PC-9 (cell line): ENCODE measurements at regions not wholly inside any gene's neighbourhood (a gene's known extent, or its start where the extent isn't known, plus 50 kb on each side); places are given as distances from the start of the nearest gene placed in this dataset.

Experiments used
- BruUV-seq: library from RNA; stranded (reverse); fragments of 400-500 nt; replicated peaks from 2 replicates; lab custom pipeline; 2021; lab: Mats Ljungman, UMichigan
- CTCF ChIA-PET: fragments of 300-600 bp; sonication (Branson Sonifier 250); formaldehyde crosslinking; loops from one replicate; lab custom pipeline; 2022; ENCODE audit warnings: antibody characterized with exemption; lab: Charles Lee
- POLR2A ChIA-PET: fragments of 300-600 bp; sonication (Branson Sonifier 250); formaldehyde crosslinking; loops from one replicate; lab custom pipeline; 2022; ENCODE audit warnings: antibody characterized with exemption; ENCODE audit not compliant: unreplicated experiment; lab: Charles Lee
- DNase-seq, 2 experiments: peaks; one replicate each; pipeline versions ENCODE4 v3.0.0 to v3.0.0-alpha.2; 2015 to 2022; ENCODE audit warnings: mixed read lengths in 1 of 2
- H2AFZ ChIP-seq: fragments of 200-600 bp; sonication (generic); 2 replicates; pipeline ENCODE4 v1.8.1; 2017; ENCODE audit warnings: antibody characterized with exemption
- H3F3A ChIP-seq: fragments of 200-600 bp; sonication (generic); 2 replicates; pipeline ENCODE4 v1.8.1; 2017; ENCODE audit warnings: antibody characterized with exemption, mild to moderate bottlenecking, low read depth; ENCODE audit not compliant: insufficient read depth
- H3K27ac ChIP-seq: fragments of 200-600 bp; sonication (generic); 2 replicates; pipeline ENCODE4 v1.6.1; 2016; ENCODE audit warnings: mixed run types
- H3K27me3 ChIP-seq: fragments of 200-600 bp; sonication (generic); 2 replicates; pipeline ENCODE4 v1.6.1; 2016; ENCODE audit warnings: low read depth, mixed run types; ENCODE audit not compliant: insufficient read depth
- H3K36me3 ChIP-seq: fragments of 200-600 bp; sonication (generic); 2 replicates; pipeline ENCODE4 v1.6.1; 2016; ENCODE audit warnings: low read depth, mixed run types
- H3K4me1 ChIP-seq: fragments of 200-600 bp; sonication (generic); replicated peaks from 2 replicates; pipeline ENCODE4 v1.6.1; 2016; ENCODE audit warnings: mixed run types; ENCODE audit not compliant: insufficient read depth
- H3K4me2 ChIP-seq: fragments of 200-600 bp; sonication (generic); 2 replicates; pipeline ENCODE4 v1.6.1; 2017; ENCODE audit warnings: mixed run types
- H3K4me3 ChIP-seq: fragments of 200-600 bp; sonication (generic); 2 replicates; pipeline ENCODE4 v1.6.1; 2016; ENCODE audit warnings: mixed run types
- H3K79me2 ChIP-seq: fragments of 200-600 bp; sonication (generic); 2 replicates; pipeline ENCODE4 v1.6.1; 2017; ENCODE audit warnings: low read depth, mixed run types
- H3K9me2 ChIP-seq: fragments of 200-600 bp; sonication (generic); 2 replicates; pipeline ENCODE4 v1.8.1; 2017; ENCODE audit warnings: mild to moderate bottlenecking; ENCODE audit not compliant: insufficient read depth
- H3K9me3 ChIP-seq: fragments of 200-600 bp; sonication (generic); 2 replicates; pipeline ENCODE4 v1.8.1; 2016; ENCODE audit warnings: low read depth; ENCODE audit not compliant: insufficient read depth
- H4K20me1 ChIP-seq: fragments of 200-600 bp; sonication (generic); 2 replicates; pipeline ENCODE4 v1.8.1; 2017; ENCODE audit not compliant: insufficient read depth
- CTCF ChIP-seq: fragments of 200-600 bp; sonication (generic); conservative IDR thresholded peaks from 2 replicates; pipeline ENCODE4 v1.6.1; 2017; ENCODE audit warnings: mixed run types, antibody characterized with exemption, mild to moderate bottlenecking, moderate library complexity
- EZH2 ChIP-seq: fragments of 200-600 bp; sonication (generic); IDR thresholded peaks from 2 replicates; pipeline ENCODE4 v1.8.0; 2017; ENCODE audit warnings: antibody characterized with exemption, low read depth
- intact Hi-C: fragments of 100-400 bp; cut with micrococcal nuclease; formaldehyde crosslinking; loops from one replicate; pipeline ENCODE4 v1.10.0; 2022; ENCODE audit not compliant: unreplicated experiment

GRCh38 chr3:165395188-165395587 is 199.0 kb upstream of the SLITRK3 start:
- no peak overlapping the region for H3K4me3 ChIP-seq
- H3F3A ChIP-seq, result no peaks in the 10 kb centered on the region
- no peak overlapping the region for H3K27ac ChIP-seq
- ChIA-PET POLR2A (no interaction called here), CTCF (no interaction called here)
- H4K20me1 ChIP-seq, result no peaks in the 10 kb centered on the region
- intact Hi-C loops, result no loop called here
- H3K36me3 ChIP-seq, result no peaks in the 10 kb centered on the region
- no peaks in the 10 kb centered on the region for H3K4me1 ChIP-seq
- BruUV-seq, result no TSS peak
- no peak for DNase-seq
- no peaks in the 10 kb centered on the region for H3K9me3 ChIP-seq
- no peak for TF ChIP-seq EZH2
- TF ChIP-seq CTCF, result no peak
- no peak overlapping the region for H3K4me2 ChIP-seq
- H3K9me2 ChIP-seq, result no peaks in the 10 kb centered on the region
- H3K79me2 ChIP-seq, result no peaks in the 10 kb centered on the region
- no peak overlapping the region for H2AFZ ChIP-seq
- H3K27me3 ChIP-seq, result no peaks in the 10 kb centered on the region

- Histone ChIP-seq H3K79me2 (no peaks in the 10 kb centered on the region), H3K4me3 (no peak overlapping the region), H3F3A (no peaks in the 10 kb centered on the region), H4K20me1 (no peaks in the 10 kb centered on the region), H3K9me3 (no peaks in the 10 kb centered on the region), H3K4me2 (no peak overlapping the region), H3K9me2 (no peaks in the 10 kb centered on the region), H3K27me3 (no peaks in the 10 kb centered on the region), H3K36me3 (no peaks in the 10 kb centered on the region), H2AFZ (no peak overlapping the region), H3K4me1 (no peaks in the 10 kb centered on the region), H3K27ac (no peak overlapping the region)
- CTCF ChIA-PET, result no interaction called here
- POLR2A ChIA-PET, result interaction anchor here (0.7 kb wide), 1 partner anchor 117 kb away, joined by 4 read pairs; no protein-coding TSS in a partner anchor
- intact Hi-C loops, result no loop called here
- DNase-seq, result no peak
- no TSS peak for BruUV-seq
- TF ChIP-seq CTCF (no peak), EZH2 (no peak)
Measured at GRCh38 chr3:165393461-165393860, 197.3 kb upstream of the SLITRK3 start.

GRCh38 chr3:165390166-165390565 is 194.0 kb upstream of the SLITRK3 start:
- Histone ChIP-seq H3K4me3 (no peak overlapping the region), H3K27me3 (no peaks in the 10 kb centered on the region), H3K4me1 (no peaks in the 10 kb centered on the region), H2AFZ (no peak overlapping the region), H3K9me3 (no peaks in the 10 kb centered on the region), H3K27ac (no peak overlapping the region), H3K36me3 (no peaks in the 10 kb centered on the region), H3K4me2 (no peak overlapping the region), H3F3A (no peaks in the 10 kb centered on the region), H3K79me2 (no peaks in the 10 kb centered on the region), H3K9me2 (no peaks in the 10 kb centered on the region), H4K20me1 (no peaks in the 10 kb centered on the region)
- no peak for DNase-seq
- no peak for TF ChIP-seq CTCF
- no peak for TF ChIP-seq EZH2
- intact Hi-C loops, result no loop called here
- POLR2A ChIA-PET, result no interaction called here
- CTCF ChIA-PET, result no interaction called here
- no TSS peak for BruUV-seq
